IPS DF 6.9 (cell line): ENCODE measurements at regions not wholly inside any gene's neighbourhood (a gene's known extent, or its start where the extent isn't known, plus 50 kb on each side); places are given as distances from the start of the nearest gene placed in this dataset.

Experiments
- DNase-seq: peaks from one replicate; pipeline ENCODE4 v3.0.0-alpha.2; 2013; ENCODE audit warnings: low read depth, low spot score
- H3K27ac ChIP-seq: one replicate; pipeline ENCODE4 v1.5.1; 2013; ENCODE audit warnings: low read length, control low read depth
- H3K27me3 ChIP-seq: 2 replicates; pipeline ENCODE4 v1.6.1; 2013; ENCODE audit warnings: mild to moderate bottlenecking, low read length; ENCODE audit not compliant: control insufficient read depth, insufficient read depth
- H3K36me3 ChIP-seq: 2 replicates; pipeline ENCODE4 v1.6.1; 2013; ENCODE audit warnings: low read length; ENCODE audit not compliant: control insufficient read depth, insufficient read depth
- H3K4me1 ChIP-seq: 2 replicates; pipeline ENCODE4 v1.6.1; 2013; ENCODE audit warnings: low read length; ENCODE audit not compliant: control insufficient read depth, insufficient read depth
- H3K4me3 ChIP-seq: 2 replicates; pipeline ENCODE4 v1.5.1; 2013; ENCODE audit warnings: mild to moderate bottlenecking, low read length
- H3K9me3 ChIP-seq: 2 replicates; pipeline ENCODE4 v1.6.1; 2013; ENCODE audit warnings: low read length, inconsistent platforms; ENCODE audit not compliant: control insufficient read depth, insufficient read depth
- WGBS: extraction: QIAGEN DNeasy Blood & Tissue Kit; methylation state at CpG from one replicate; pipeline ENCODE4 v1.1.7; 2013; ENCODE audit warnings: mixed read lengths, missing lambda C conversion rate; ENCODE audit not compliant: insufficient read length, insufficient coverage; 5-methylcytosine and 5-hydroxymethylcytosine counted together

GRCh38 chr7:119329715-119330114, 943.3 kb upstream of the KCND2 start:
- Histone ChIP-seq H3K27me3 (no peaks in the 10 kb centered on the region), H3K27ac (no peak overlapping the region), H3K36me3 (no peaks in the 10 kb centered on the region), H3K4me1 (no peaks in the 10 kb centered on the region), H3K9me3 (no peaks in the 10 kb centered on the region), H3K4me3 (no peak overlapping the region)
- DNase-seq: no peak
- no CpG with 5 or more reads among the region's 5 CpGs for WGBS

- no peak overlapping the region for H3K4me3 ChIP-seq
- no CpG with 5 or more reads among the region's 2 CpGs for WGBS
- no peaks in the 10 kb centered on the region for H3K36me3 ChIP-seq
- no peaks in the 10 kb centered on the region for H3K27me3 ChIP-seq
- no peak overlapping the region for H3K27ac ChIP-seq
- DNase-seq: no peak
- H3K4me1 ChIP-seq: no peaks in the 10 kb centered on the region
- H3K9me3 ChIP-seq: no peaks in the 10 kb centered on the region
Observed at GRCh38 chr7:119335405-119335804, 937.6 kb upstream of the KCND2 start.

GRCh38 chr7:119341822-119342221, 931.2 kb upstream of the KCND2 start:
- no CpG with 5 or more reads among the region's 5 CpGs for WGBS

GRCh38 chr7:119343289-119343688, 929.7 kb upstream of the KCND2 start:
- H3K4me3 ChIP-seq: no peak overlapping the region
- H3K27ac ChIP-seq: no peak overlapping the region
- H3K36me3 ChIP-seq: no peaks in the 10 kb centered on the region
- no peak for DNase-seq
- no peaks in the 10 kb centered on the region for H3K9me3 ChIP-seq
- WGBS: no CpG with 5 or more reads among the region's 1 CpG
- no peaks in the 10 kb centered on the region for H3K4me1 ChIP-seq
- H3K27me3 ChIP-seq: no peaks in the 10 kb centered on the region

More at GRCh38 chr7:119341822-119342221, 931.2 kb upstream of the KCND2 start:
- Histone ChIP-seq H3K4me3 (no peak overlapping the region), H3K36me3 (no peaks in the 10 kb centered on the region), H3K4me1 (no peaks in the 10 kb centered on the region), H3K27ac (no peak overlapping the region), H3K27me3 (no peaks in the 10 kb centered on the region), H3K9me3 (no peaks in the 10 kb centered on the region)
- DNase-seq: no peak

- H3K36me3 ChIP-seq: no peaks in the 10 kb centered on the region
- H3K4me3 ChIP-seq: no peak overlapping the region
Observed at GRCh38 chr7:119344466-119344865, 928.5 kb upstream of the KCND2 start.

GRCh38 chr7:119348491-119348890, 924.5 kb upstream of the KCND2 start:
- no peaks in the 10 kb centered on the region for H3K36me3 ChIP-seq
- H3K4me3 ChIP-seq: no peak overlapping the region
- DNase-seq: no peak
- H3K4me1 ChIP-seq: no peaks in the 10 kb centered on the region
- no peak overlapping the region for H3K27ac ChIP-seq
- H3K9me3 ChIP-seq: no peaks in the 10 kb centered on the region
- H3K27me3 ChIP-seq: no peaks in the 10 kb centered on the region

More at GRCh38 chr7:119344466-119344865, 928.5 kb upstream of the KCND2 start:
- H3K9me3 ChIP-seq: no peaks in the 10 kb centered on the region
- no peaks in the 10 kb centered on the region for H3K4me1 ChIP-seq
- no CpG with 5 or more reads among the region's 2 CpGs for WGBS
- DNase-seq: no peak
- H3K27me3 ChIP-seq: no peaks in the 10 kb centered on the region
- H3K27ac ChIP-seq: no peak overlapping the region

GRCh38 chr7:119350334-119350733, 922.6 kb upstream of the KCND2 start:
- Histone ChIP-seq H3K4me1 (no peaks in the 10 kb centered on the region), H3K4me3 (no peak overlapping the region), H3K27ac (no peak overlapping the region), H3K36me3 (no peaks in the 10 kb centered on the region), H3K27me3 (no peaks in the 10 kb centered on the region), H3K9me3 (no peaks in the 10 kb centered on the region)
- no peak for DNase-seq
- WGBS: no CpG with 5 or more reads among the region's 5 CpGs

- Histone ChIP-seq H3K4me1 (no peaks in the 10 kb centered on the region), H3K27me3 (no peaks in the 10 kb centered on the region), H3K9me3 (no peaks in the 10 kb centered on the region), H3K4me3 (no peak overlapping the region), H3K36me3 (no peaks in the 10 kb centered on the region), H3K27ac (no peak overlapping the region)
- no peak for DNase-seq
- no CpG with 5 or more reads among the region's 8 CpGs for WGBS
Observed at GRCh38 chr7:119351320-119351719, 921.7 kb upstream of the KCND2 start.

GRCh38 chr7:119374436-119374835, 898.5 kb upstream of the KCND2 start:
- Histone ChIP-seq H3K9me3 (no peaks in the 10 kb centered on the region), H3K36me3 (no peaks in the 10 kb centered on the region), H3K27me3 (no peaks in the 10 kb centered on the region), H3K27ac (no peak overlapping the region), H3K4me3 (no peak overlapping the region), H3K4me1 (0 out of 2 replicates have a peak, but pooled peaks cover 1% of the 10 kb centered on the region)
- WGBS: no CpG with 5 or more reads among the region's 2 CpGs
- DNase-seq: no peak

- Histone ChIP-seq H3K4me3 (no peak overlapping the region), H3K27me3 (no peaks in the 10 kb centered on the region), H3K36me3 (no peaks in the 10 kb centered on the region), H3K9me3 (no peaks in the 10 kb centered on the region), H3K4me1 (0 out of 2 replicates have a peak, but pooled peaks cover 1% of the 10 kb centered on the region), H3K27ac (no peak overlapping the region)
- WGBS: no CpG with 5 or more reads among the region's 1 CpG
- DNase-seq: no peak
Observed at GRCh38 chr7:119377861-119378260, 895.1 kb upstream of the KCND2 start.

- Histone ChIP-seq H3K9me3 (no peaks in the 10 kb centered on the region), H3K27me3 (no peaks in the 10 kb centered on the region), H3K36me3 (no peaks in the 10 kb centered on the region), H3K4me3 (no peak overlapping the region), H3K27ac (no peak overlapping the region), H3K4me1 (0 out of 2 replicates have a peak, but pooled peaks cover 1% of the 10 kb centered on the region)
- no peak for DNase-seq
Observed at GRCh38 chr7:119382726-119383125, 890.2 kb upstream of the KCND2 start.
